ENCODE measurements at regions not wholly inside any gene's neighbourhood (a gene's known extent, or its start where the extent isn't known, plus 50 kb on each side); places are given as distances from the start of the nearest gene placed in this dataset.
"Not testable (repeated sequence)": the region's sequence is repeated elsewhere in the genome, so short reads cannot be mapped to it uniquely, and the experiment has no call there.

- no peak for DNase-seq
These were observed 221.5 kb downstream of the MBL2 start for GRCh38 chr10:52551046-52551445.

GRCh38 chr10:52558090-52558489 lies 214.5 kb downstream of the MBL2 start:
- DNase-seq: no peak

- DNase-seq: no peak
These were observed 211.3 kb downstream of the MBL2 start for GRCh38 chr10:52561322-52561721.

GRCh38 chr10:52563360-52563759 lies 209.2 kb downstream of the MBL2 start:
- DNase-seq: no peak

GRCh38 chr10:52566471-52567246 lies 205.9 kb downstream of the MBL2 start:
- no peak for DNase-seq

- no peak for DNase-seq
These were observed 205.4 kb downstream of the MBL2 start for GRCh38 chr10:52567247-52567580.

GRCh38 chr10:52568309-52568708 lies 204.3 kb downstream of the MBL2 start:
- DNase-seq: no peak

- DNase-seq: no peak
These were observed 202.1 kb downstream of the MBL2 start for GRCh38 chr10:52570490-52570889.

- no peak for DNase-seq
These were observed 201.6 kb downstream of the MBL2 start for GRCh38 chr10:52571018-52571417.

GRCh38 chr10:52571516-52572182 lies 200.9 kb downstream of the MBL2 start:
- DNase-seq: no peak

GRCh38 chr10:52573347-52573746 lies 199.2 kb downstream of the MBL2 start:
- no peak for DNase-seq

GRCh38 chr10:52574697-52575096 lies 197.9 kb downstream of the MBL2 start:
- no peak for DNase-seq

- no peak for DNase-seq
These were observed 195.5 kb downstream of the MBL2 start for GRCh38 chr10:52577047-52577446.

- no peak for DNase-seq
These were observed 193.6 kb downstream of the MBL2 start for GRCh38 chr10:52578871-52579405.

GRCh38 chr10:52581636-52582035 lies 190.9 kb downstream of the MBL2 start:
- DNase-seq: not testable (repeated sequence)

GRCh38 chr10:52583336-52583735 lies 189.2 kb downstream of the MBL2 start:
- DNase-seq: no peak

- no peak for DNase-seq
These were observed 185.9 kb downstream of the MBL2 start for GRCh38 chr10:52586710-52587109.

GRCh38 chr10:52597189-52597863 lies 175.3 kb downstream of the MBL2 start:
- DNase-seq: no peak

- no peak for DNase-seq
These were observed 173.6 kb downstream of the MBL2 start for GRCh38 chr10:52598936-52599335.

GRCh38 chr10:52599551-52600200 lies 172.9 kb downstream of the MBL2 start:
- no peak for DNase-seq

- not testable (repeated sequence) for DNase-seq
These were observed 168.5 kb downstream of the MBL2 start for GRCh38 chr10:52604131-52604530.

- DNase-seq: no peak
These were observed 163.5 kb downstream of the MBL2 start for GRCh38 chr10:52609071-52609470.

GRCh38 chr10:52609626-52610240 lies 162.9 kb downstream of the MBL2 start:
- no peak for DNase-seq
